ENCODE measurements at regions not wholly inside any gene's neighbourhood (a gene's known extent, or its start where the extent isn't known, plus 50 kb on each side); places are given as distances from the start of the nearest gene placed in this dataset.

GRCh38 chr6:48743738-48744137, 632.7 kb upstream of the PTCHD4 start:
- Mint-ChIP-seq H3K27ac (no peak overlapping the region), H3K9me3 (ENCODE audit: low read depth) (peaks cover 4% of the 10 kb centered on the region), H3K36me3 (ENCODE audit: low read depth) (no peaks in the 10 kb centered on the region), H3K4me3 (no peak overlapping the region), H3K27me3 (no peaks in the 10 kb centered on the region), H3K4me1 (no peaks in the 10 kb centered on the region)
- DNase-seq (no peak), ATAC-seq (no peak)
- POLR2A ChIA-PET, result no interaction called here
- intact Hi-C loops (cut with DNase I, micrococcal nuclease), result no loop called here
- CTCF ChIA-PET, result no interaction called here

GRCh38 chr6:48736501-48737206, 625.7 kb upstream of the PTCHD4 start:
- Mint-ChIP-seq H3K4me1 (no peaks in the 10 kb centered on the region), H3K9me3 (ENCODE audit: low read depth) (peaks cover 9% of the 10 kb centered on the region)
- CTCF ChIA-PET, result interaction anchor here (1.0 kb wide), 1 partner anchor 139 kb away, joined by 3 read pairs; no protein-coding TSS in a partner anchor

GRCh38 chr6:48735846-48736245, 624.8 kb upstream of the PTCHD4 start:
- ChIA-PET CTCF (interaction anchor here (1.0 kb wide), 1 partner anchor 140 kb away, joined by 3 read pairs; no protein-coding TSS in a partner anchor), POLR2A (no interaction called here)
- peaks cover 13% of the 10 kb centered on the region for H3K9me3 Mint-ChIP-seq (ENCODE audit: low read depth)
- intact Hi-C loops (cut with DNase I, micrococcal nuclease), result no loop called here
- no peaks in the 10 kb centered on the region for H3K36me3 Mint-ChIP-seq (ENCODE audit: low read depth)
- H3K4me1 Mint-ChIP-seq, result no peaks in the 10 kb centered on the region
- H3K27me3 Mint-ChIP-seq, result no peaks in the 10 kb centered on the region
- H3K27ac Mint-ChIP-seq, result no peak overlapping the region
- ATAC-seq (no peak), DNase-seq (no peak)
- no peak overlapping the region for H3K4me3 Mint-ChIP-seq

More at GRCh38 chr6:48736501-48737206, 625.7 kb upstream of the PTCHD4 start:
- Mint-ChIP-seq H3K27ac (no peak overlapping the region), H3K36me3 (ENCODE audit: low read depth) (no peaks in the 10 kb centered on the region), H3K27me3 (no peaks in the 10 kb centered on the region), H3K4me3 (no peak overlapping the region)
- no peak for ATAC-seq
- POLR2A ChIA-PET, result no interaction called here
- DNase-seq, result no peak
- intact Hi-C loops (cut with DNase I, micrococcal nuclease), result no loop called here

- intact Hi-C loops (cut with DNase I, micrococcal nuclease), result no loop called here
- CTCF ChIA-PET, result no interaction called here
- Mint-ChIP-seq H3K27ac (no peak overlapping the region), H3K9me3 (ENCODE audit: low read depth) (peaks cover 19% of the 10 kb centered on the region), H3K27me3 (no peaks in the 10 kb centered on the region), H3K4me3 (no peak overlapping the region), H3K36me3 (ENCODE audit: low read depth) (no peaks in the 10 kb centered on the region), H3K4me1 (no peaks in the 10 kb centered on the region)
- ATAC-seq (no peak), DNase-seq (no peak)
- POLR2A ChIA-PET, result no interaction called here
These were observed 622.6 kb upstream of the PTCHD4 start for GRCh38 chr6:48733581-48733980.

GRCh38 chr6:48714699-48715098, 603.7 kb upstream of the PTCHD4 start:
- H3K36me3 Mint-ChIP-seq (ENCODE audit: low read depth), result no peaks in the 10 kb centered on the region
- CTCF ChIA-PET, result no interaction called here
- H3K27me3 Mint-ChIP-seq, result no peaks in the 10 kb centered on the region

GRCh38 chr6:48714250-48714649, 603.3 kb upstream of the PTCHD4 start:
- POLR2A ChIA-PET, result no interaction called here

More at GRCh38 chr6:48714699-48715098, 603.7 kb upstream of the PTCHD4 start:
- Mint-ChIP-seq H3K4me3 (no peak overlapping the region), H3K4me1 (no peaks in the 10 kb centered on the region), H3K9me3 (ENCODE audit: low read depth) (peaks cover 4% of the 10 kb centered on the region), H3K27ac (no peak overlapping the region)
- DNase-seq (no peak), ATAC-seq (no peak)
- POLR2A ChIA-PET, result no interaction called here
- intact Hi-C loops (cut with DNase I, micrococcal nuclease), result no loop called here

GRCh38 chr6:48713612-48714011, 602.6 kb upstream of the PTCHD4 start:
- H3K4me1 Mint-ChIP-seq, result no peaks in the 10 kb centered on the region
- DNase-seq, result no peak

More at GRCh38 chr6:48714250-48714649, 603.3 kb upstream of the PTCHD4 start:
- intact Hi-C loops (cut with DNase I, micrococcal nuclease), result no loop called here
- H3K4me1 Mint-ChIP-seq, result no peaks in the 10 kb centered on the region
- no peaks in the 10 kb centered on the region for H3K9me3 Mint-ChIP-seq (ENCODE audit: low read depth)
- no peaks in the 10 kb centered on the region for H3K36me3 Mint-ChIP-seq (ENCODE audit: low read depth)
- ATAC-seq, result no peak
- CTCF ChIA-PET, result no interaction called here
- no peak overlapping the region for H3K27ac Mint-ChIP-seq
- H3K27me3 Mint-ChIP-seq, result no peaks in the 10 kb centered on the region
- no peak for DNase-seq
- no peak overlapping the region for H3K4me3 Mint-ChIP-seq

GRCh38 chr6:48706310-48706709, 595.3 kb upstream of the PTCHD4 start:
- ChIA-PET POLR2A (no interaction called here), CTCF (no interaction called here)
- DNase-seq (no peak), ATAC-seq (no peak)
- Mint-ChIP-seq H3K36me3 (ENCODE audit: low read depth) (no peaks in the 10 kb centered on the region), H3K27me3 (no peaks in the 10 kb centered on the region), H3K27ac (no peak overlapping the region), H3K4me3 (no peak overlapping the region), H3K4me1 (no peaks in the 10 kb centered on the region), H3K9me3 (ENCODE audit: low read depth) (peaks cover 5% of the 10 kb centered on the region)
- intact Hi-C loops (cut with DNase I, micrococcal nuclease), result no loop called here

More at GRCh38 chr6:48713612-48714011, 602.6 kb upstream of the PTCHD4 start:
- Mint-ChIP-seq H3K27ac (no peak overlapping the region), H3K36me3 (ENCODE audit: low read depth) (no peaks in the 10 kb centered on the region), H3K4me3 (no peak overlapping the region), H3K9me3 (ENCODE audit: low read depth) (no peaks in the 10 kb centered on the region), H3K27me3 (no peaks in the 10 kb centered on the region)
- CTCF ChIA-PET, result no interaction called here
- intact Hi-C loops (cut with DNase I, micrococcal nuclease), result no loop called here
- no peak for ATAC-seq
- POLR2A ChIA-PET, result no interaction called here

GRCh38 chr6:48701572-48701971, 590.6 kb upstream of the PTCHD4 start:
- no peak for DNase-seq
- H3K27me3 Mint-ChIP-seq, result no peaks in the 10 kb centered on the region
- H3K27ac Mint-ChIP-seq, result no peak overlapping the region
- no peak overlapping the region for H3K4me3 Mint-ChIP-seq
- peaks cover 10% of the 10 kb centered on the region for H3K9me3 Mint-ChIP-seq (ENCODE audit: low read depth)
- no peak for ATAC-seq
- ChIA-PET POLR2A (no interaction called here), CTCF (no interaction called here)
- intact Hi-C loops (cut with DNase I, micrococcal nuclease), result no loop called here
- H3K4me1 Mint-ChIP-seq, result no peaks in the 10 kb centered on the region
- H3K36me3 Mint-ChIP-seq (ENCODE audit: low read depth), result no peaks in the 10 kb centered on the region

- Mint-ChIP-seq H3K36me3 (ENCODE audit: low read depth) (no peaks in the 10 kb centered on the region), H3K27me3 (no peaks in the 10 kb centered on the region), H3K27ac (no peak overlapping the region), H3K9me3 (ENCODE audit: low read depth) (peaks cover 33% of the 10 kb centered on the region), H3K4me1 (no peaks in the 10 kb centered on the region), H3K4me3 (no peak overlapping the region)
- DNase-seq, result no peak
- ATAC-seq, result no peak
- POLR2A ChIA-PET, result no interaction called here
- CTCF ChIA-PET, result no interaction called here
- intact Hi-C loops (cut with DNase I, micrococcal nuclease), result no loop called here
These were observed 584.9 kb upstream of the PTCHD4 start for GRCh38 chr6:48695872-48696271.

- POLR2A ChIA-PET, result no interaction called here
- H3K9me3 Mint-ChIP-seq (ENCODE audit: low read depth), result peaks cover 47% of the 10 kb centered on the region
- H3K4me1 Mint-ChIP-seq, result no peaks in the 10 kb centered on the region
- ATAC-seq (no peak), DNase-seq (no peak)
- H3K27ac Mint-ChIP-seq, result no peak overlapping the region
- H3K27me3 Mint-ChIP-seq, result no peaks in the 10 kb centered on the region
- no peak overlapping the region for H3K4me3 Mint-ChIP-seq
- CTCF ChIA-PET, result no interaction called here
- H3K36me3 Mint-ChIP-seq (ENCODE audit: low read depth), result no peaks in the 10 kb centered on the region
- intact Hi-C loops (cut with DNase I, micrococcal nuclease), result no loop called here
These were observed 580.4 kb upstream of the PTCHD4 start for GRCh38 chr6:48691420-48691819.

GRCh38 chr6:48689498-48689897, 578.5 kb upstream of the PTCHD4 start:
- DNase-seq (no peak), ATAC-seq (no peak)
- Mint-ChIP-seq H3K27me3 (no peaks in the 10 kb centered on the region), H3K9me3 (ENCODE audit: low read depth) (peaks cover 42% of the 10 kb centered on the region), H3K4me3 (no peak overlapping the region), H3K4me1 (no peaks in the 10 kb centered on the region), H3K36me3 (ENCODE audit: low read depth) (no peaks in the 10 kb centered on the region), H3K27ac (no peak overlapping the region)
- ChIA-PET POLR2A (no interaction called here), CTCF (no interaction called here)
- intact Hi-C loops (cut with DNase I, micrococcal nuclease), result no loop called here

GRCh38 chr6:48678390-48678789, 567.4 kb upstream of the PTCHD4 start:
- no peak for ATAC-seq
- no peak overlapping the region for H3K27ac Mint-ChIP-seq
- H3K36me3 Mint-ChIP-seq (ENCODE audit: low read depth), result no peaks in the 10 kb centered on the region
- DNase-seq, result no peak
- no peaks in the 10 kb centered on the region for H3K4me1 Mint-ChIP-seq
- CTCF ChIA-PET, result no interaction called here
- no peaks in the 10 kb centered on the region for H3K9me3 Mint-ChIP-seq (ENCODE audit: low read depth)
- intact Hi-C loops (cut with DNase I, micrococcal nuclease), result no loop called here
- H3K27me3 Mint-ChIP-seq, result no peaks in the 10 kb centered on the region
- no peak overlapping the region for H3K4me3 Mint-ChIP-seq
- POLR2A ChIA-PET, result no interaction called here

Measured in activated CD4-positive, alpha-beta T cell treated with anti-CD3 and anti-CD28 coated beads for 36 hours (primary cell).